SK-N-MC (cell line): ENCODE measurements at regions not wholly inside any gene's neighbourhood (a gene's known extent, or its start where the extent isn't known, plus 50 kb on each side); places are given as distances from the start of the nearest gene placed in this dataset.

ENCODE experiments used
- EZH2 ChIP-seq: fragments of 200-600 bp; sonication (generic); IDR thresholded peaks from one replicate; pipeline ENCODE4 v1.6.1; 2017; ENCODE audit warnings: antibody characterized with exemption
- FOXP2 ChIP-seq: optimal IDR thresholded peaks from 2 replicates; pipeline ENCODE3; 2011; ENCODE audit warnings: mild to moderate bottlenecking, moderate library complexity; ENCODE audit not compliant: insufficient read depth; ENCODE audit errors: extremely low read length, control extremely low read depth
- POLR2AphosphoS5 ChIP-seq: IDR thresholded peaks from 2 replicates; pipeline ENCODE4 v1.6.1; 2012; ENCODE audit warnings: mild to moderate bottlenecking, low read depth, low read length, borderline replicate concordance

DNA sequence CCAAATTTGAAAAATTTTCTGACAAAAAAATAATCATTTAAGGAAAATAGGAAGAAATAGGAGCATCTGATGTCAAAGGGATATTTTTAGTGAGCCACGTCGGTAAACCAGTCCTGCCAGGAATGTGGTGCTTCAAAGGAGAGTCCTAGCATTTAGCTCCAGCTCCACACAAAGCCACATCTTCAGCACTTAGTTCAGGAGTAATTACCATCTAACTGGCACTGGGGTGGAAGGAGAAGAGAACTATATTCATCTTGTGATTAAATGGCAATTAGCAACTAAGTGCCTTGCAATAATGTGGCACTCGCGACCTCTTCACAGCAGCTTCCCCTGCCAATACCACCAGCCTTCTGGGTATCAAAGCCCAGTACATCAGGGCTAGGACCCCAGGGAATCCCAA lies 409.1 kb downstream of the SETD4 start:
- TF ChIP-seq POLR2AphosphoS5: no peak
- no peak for TF ChIP-seq EZH2
- no peak for TF ChIP-seq FOXP2
